NB4 (cell line): ENCODE measurements at regions not wholly inside any gene's neighbourhood (a gene's known extent, or its start where the extent isn't known, plus 50 kb on each side); places are given as distances from the start of the nearest gene placed in this dataset.

Experiments
- DNase-seq: peaks from one replicate; pipeline ENCODE4 v3.0.0; 2010; ENCODE audit warnings: low read depth
- H3K4me3 ChIP-seq: one replicate; pipeline ENCODE4 v1.5.1; 2011; ENCODE audit warnings: mild to moderate bottlenecking, low read depth, low read length, moderate library complexity
- MYC ChIP-seq: IDR thresholded peaks from 2 replicates; pipeline ENCODE4 v1.6.1; 2011; ENCODE audit warnings: low read depth, low read length
- POLR2A ChIP-seq: IDR thresholded peaks from 2 replicates; pipeline ENCODE4 v1.6.1; 2011; ENCODE audit warnings: mild to moderate bottlenecking; ENCODE audit not compliant: insufficient read length; ENCODE audit errors: extremely low read depth
- TF ChIP-seq, protein P1 (sequence below): IDR thresholded peaks from one replicate; pipeline ENCODE4 v1.5.1; 2012; ENCODE audit warnings: low read depth, low read length
- TF ChIP-seq, protein P2 (sequence below): IDR thresholded peaks from 2 replicates; pipeline ENCODE4 v1.6.1; 2011; ENCODE audit warnings: low read depth, low read length

GRCh38 chr10:27391325-27391724 lies 112.8 kb upstream of the RAB18 start:
- no peak overlapping the region for H3K4me3 ChIP-seq
- no peak for DNase-seq
- TF ChIP-seq, protein P1, sequence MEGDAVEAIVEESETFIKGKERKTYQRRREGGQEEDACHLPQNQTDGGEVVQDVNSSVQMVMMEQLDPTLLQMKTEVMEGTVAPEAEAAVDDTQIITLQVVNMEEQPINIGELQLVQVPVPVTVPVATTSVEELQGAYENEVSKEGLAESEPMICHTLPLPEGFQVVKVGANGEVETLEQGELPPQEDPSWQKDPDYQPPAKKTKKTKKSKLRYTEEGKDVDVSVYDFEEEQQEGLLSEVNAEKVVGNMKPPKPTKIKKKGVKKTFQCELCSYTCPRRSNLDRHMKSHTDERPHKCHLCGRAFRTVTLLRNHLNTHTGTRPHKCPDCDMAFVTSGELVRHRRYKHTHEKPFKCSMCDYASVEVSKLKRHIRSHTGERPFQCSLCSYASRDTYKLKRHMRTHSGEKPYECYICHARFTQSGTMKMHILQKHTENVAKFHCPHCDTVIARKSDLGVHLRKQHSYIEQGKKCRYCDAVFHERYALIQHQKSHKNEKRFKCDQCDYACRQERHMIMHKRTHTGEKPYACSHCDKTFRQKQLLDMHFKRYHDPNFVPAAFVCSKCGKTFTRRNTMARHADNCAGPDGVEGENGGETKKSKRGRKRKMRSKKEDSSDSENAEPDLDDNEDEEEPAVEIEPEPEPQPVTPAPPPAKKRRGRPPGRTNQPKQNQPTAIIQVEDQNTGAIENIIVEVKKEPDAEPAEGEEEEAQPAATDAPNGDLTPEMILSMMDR = no peak
- TF ChIP-seq POLR2A (no peak), MYC (no peak)
- TF ChIP-seq, protein P2, sequence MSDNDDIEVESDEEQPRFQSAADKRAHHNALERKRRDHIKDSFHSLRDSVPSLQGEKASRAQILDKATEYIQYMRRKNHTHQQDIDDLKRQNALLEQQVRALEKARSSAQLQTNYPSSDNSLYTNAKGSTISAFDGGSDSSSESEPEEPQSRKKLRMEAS = no peak

- no peak for TF ChIP-seq MYC
- TF ChIP-seq, protein P1 = no peak
- TF ChIP-seq, protein P2 = no peak
- no peak for TF ChIP-seq POLR2A
These were observed 113.4 kb upstream of the RAB18 start for GRCh38 chr10:27390681-27391080.

GRCh38 chr10:27388761-27389399 lies 115.2 kb upstream of the RAB18 start:
- no peak for TF ChIP-seq POLR2A
- TF ChIP-seq, protein P1 = no peak
- no peak for TF ChIP-seq MYC
- TF ChIP-seq, protein P2 = no peak
- no peak for DNase-seq
- H3K4me3 ChIP-seq = no peak overlapping the region

More at GRCh38 chr10:27390681-27391080, 113.4 kb upstream of the RAB18 start:
- no peak overlapping the region for H3K4me3 ChIP-seq
- DNase-seq = no peak

DNA sequence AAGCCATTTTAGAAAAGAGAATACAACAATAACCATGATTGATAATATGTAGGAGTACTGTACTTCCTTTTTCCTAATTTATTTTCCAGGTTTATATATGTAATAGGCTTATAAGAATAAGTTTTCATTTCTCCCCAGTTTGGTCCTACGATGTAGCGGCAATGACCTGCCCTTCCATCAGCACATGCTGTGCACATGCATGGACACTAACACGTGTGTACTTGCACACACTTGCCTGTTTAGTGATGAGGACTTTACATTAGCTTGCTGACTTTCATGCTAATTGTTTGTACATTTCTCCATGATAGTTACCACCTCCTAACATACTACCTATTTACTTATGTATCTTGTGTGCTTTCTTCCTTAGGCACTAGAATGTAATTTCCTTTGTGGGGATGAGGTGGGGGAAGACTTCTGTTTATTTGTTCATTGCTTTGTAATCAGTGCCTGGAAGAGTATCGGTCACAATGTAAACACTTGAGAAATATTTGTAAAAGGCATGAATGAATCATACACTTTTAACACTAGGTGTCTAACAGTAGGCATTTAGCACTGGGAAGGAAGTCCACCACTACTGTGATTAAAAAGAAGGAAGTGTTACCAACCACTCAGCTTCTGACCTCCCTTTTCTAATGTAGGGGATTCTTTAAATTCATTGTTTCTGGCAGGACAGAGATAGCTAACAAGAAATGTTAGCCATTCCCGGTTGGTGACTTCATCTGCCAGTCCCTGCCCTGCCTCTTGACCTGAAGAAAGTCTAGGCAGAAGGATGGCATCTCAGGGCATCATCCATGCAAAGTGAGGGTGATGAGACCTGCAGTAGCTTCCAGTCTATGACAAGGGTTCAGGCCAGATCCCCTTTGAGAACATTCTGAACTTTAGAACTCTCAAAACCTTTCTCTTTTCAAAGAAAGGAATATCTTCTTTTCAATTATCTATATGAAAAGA lies 120.2 kb upstream of the RAB18 start:
- no peak for TF ChIP-seq MYC
- TF ChIP-seq POLR2A = no peak
- TF ChIP-seq, protein P1 = no peak
- TF ChIP-seq, protein P2 = no peak
- H3K4me3 ChIP-seq = no peak overlapping the region
- no peak for DNase-seq

GRCh38 chr10:27382176-27382575 lies 121.9 kb upstream of the RAB18 start:
- DNase-seq = no peak
- TF ChIP-seq MYC (no peak), POLR2A (no peak)
- TF ChIP-seq, protein P1 = no peak
- TF ChIP-seq, protein P2 = no peak
- no peak overlapping the region for H3K4me3 ChIP-seq
